A172 (cell line): ENCODE measurements at regions not wholly inside any gene's neighbourhood (a gene's known extent, or its start where the extent isn't known, plus 50 kb on each side); places are given as distances from the start of the nearest gene placed in this dataset.
"Not testable (repeated sequence)": the region's sequence is repeated elsewhere in the genome, so short reads cannot be mapped to it uniquely, and the experiment has no call there.

ENCODE experiments used
- DNase-seq: peaks from one replicate; pipeline ENCODE4 v3.0.0-alpha.2; 2015; ENCODE audit warnings: low spot score

DNA sequence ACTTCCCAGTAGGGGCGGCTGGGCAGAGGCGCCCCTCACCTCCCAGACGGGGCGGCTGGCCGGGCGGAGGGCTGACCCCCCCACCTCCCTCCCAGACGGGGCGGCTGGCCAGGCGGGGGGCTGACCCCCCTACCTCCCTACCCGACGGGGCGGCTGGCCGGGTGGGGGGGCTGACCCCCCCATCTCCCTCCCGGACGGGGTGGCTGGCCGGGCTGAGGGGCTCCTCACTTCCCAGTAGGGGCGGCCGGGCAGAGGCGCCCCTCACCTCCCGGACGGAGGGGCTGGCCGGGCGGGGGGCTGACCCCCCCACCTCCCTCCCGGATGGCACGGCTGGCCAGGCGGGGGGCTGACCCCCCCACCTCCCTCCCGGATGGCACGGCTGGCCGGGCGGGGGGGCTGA, 508.1 kb upstream of the PHF14 start:
- DNase-seq, result not testable (repeated sequence)

DNA sequence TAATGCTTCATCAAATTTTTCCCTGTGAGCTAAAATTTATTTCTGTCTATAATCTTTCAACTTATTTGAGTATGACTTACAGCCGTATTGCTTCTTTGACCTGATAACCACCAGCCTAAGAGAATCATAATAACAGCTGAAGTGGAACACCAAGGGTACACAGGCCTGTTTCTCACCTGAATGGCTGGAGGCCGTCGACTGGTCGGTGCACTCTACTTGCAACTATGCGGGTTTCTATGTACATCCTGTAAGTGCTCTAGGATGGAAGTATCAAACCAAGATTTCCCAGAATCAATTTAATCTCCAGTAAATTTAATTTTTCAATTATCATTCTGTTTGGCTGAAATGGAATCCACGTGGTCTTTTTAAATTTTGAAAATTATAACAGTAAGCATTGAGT, 504.8 kb upstream of the PHF14 start:
- no peak for DNase-seq

DNA sequence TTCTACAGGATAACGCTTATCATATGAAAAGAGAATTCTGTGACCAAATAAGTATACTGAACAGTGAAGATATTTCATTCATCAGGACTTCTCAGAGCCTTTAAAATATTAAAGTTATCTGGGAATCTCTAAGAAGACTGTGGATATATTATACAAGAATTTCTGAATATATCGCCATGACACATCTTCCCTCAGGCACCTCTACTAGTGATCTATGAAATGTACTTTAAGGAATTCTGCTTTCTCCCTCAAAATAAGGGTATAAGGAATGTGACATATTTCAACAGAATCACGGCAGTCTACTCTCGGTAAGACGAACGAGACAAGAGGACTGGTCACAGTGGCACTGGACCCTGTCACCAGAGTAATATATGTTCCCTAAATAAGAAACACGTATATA, 504.2 kb upstream of the PHF14 start:
- no peak for DNase-seq

DNA sequence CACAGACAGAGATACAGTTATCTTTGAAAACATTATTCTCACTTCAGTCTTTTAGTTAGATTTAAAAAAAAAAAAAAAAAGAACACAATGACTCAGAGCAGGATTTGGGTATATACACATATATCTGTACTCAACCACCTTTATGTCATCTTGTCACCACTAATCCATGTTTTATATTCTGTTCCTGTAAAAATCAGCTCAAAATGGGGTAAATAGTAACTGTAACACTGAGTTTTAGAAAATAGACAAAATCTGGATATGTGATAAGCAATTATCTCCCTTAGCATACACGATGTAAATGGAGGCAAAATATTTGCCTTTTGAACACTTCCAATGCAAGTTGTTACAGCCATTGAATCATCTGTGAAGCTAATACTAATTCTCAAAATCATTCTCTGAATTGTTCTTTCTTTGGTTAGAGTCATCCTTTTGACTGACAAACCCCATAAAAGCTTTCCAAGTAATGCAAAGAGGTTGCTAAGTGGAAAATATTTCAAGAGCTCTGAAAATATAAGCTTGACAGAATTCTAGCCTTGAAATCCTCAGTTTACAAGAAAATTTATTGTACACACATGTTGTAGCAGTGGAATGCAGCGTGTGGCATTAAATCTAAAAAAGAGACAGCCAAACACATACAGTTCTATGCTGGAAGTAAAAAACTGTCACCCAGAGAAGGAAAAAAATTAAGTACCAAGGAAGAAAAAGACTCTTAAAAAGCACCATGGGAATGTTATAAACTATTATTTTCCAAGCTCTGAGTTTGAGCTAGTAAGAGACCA, 502.2 kb upstream of the PHF14 start:
- no peak for DNase-seq

DNA sequence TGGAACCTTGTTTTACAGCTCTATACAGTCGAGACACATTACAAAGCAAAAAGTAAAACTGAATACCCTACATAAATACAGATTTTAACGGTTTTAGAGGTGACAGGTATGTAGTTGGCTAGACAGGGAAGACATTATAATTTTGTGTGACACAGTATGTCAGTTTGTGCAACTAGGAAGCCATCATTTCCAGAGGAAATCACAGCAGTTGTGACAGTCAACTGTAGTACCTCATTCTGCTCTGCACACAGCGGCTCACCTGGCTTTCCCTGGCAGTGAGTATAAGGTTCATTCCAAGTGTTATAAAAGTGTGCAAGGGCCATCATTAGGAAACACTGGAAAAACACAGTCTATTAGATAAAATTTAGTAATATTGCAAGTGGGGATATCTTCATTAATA, 501.6 kb upstream of the PHF14 start:
- DNase-seq, result no peak

DNA sequence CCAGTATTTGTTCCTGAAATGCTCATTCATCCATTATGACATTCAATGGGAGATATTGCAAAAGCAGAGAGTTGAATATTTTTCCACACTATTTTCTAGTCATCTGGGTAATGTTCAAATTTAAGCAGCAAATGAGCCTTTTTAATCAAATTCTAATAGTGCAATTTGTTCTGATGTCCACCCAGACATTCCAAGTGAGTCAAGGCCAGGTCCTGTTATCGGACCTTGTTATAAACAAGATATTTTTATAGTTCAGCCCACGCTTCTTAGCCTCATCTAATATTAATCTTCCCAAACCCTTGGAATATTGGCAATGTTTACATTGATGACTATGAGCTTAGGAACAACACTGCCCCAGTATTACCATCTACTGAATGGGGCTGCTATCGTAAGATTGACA, 500.1 kb upstream of the PHF14 start:
- DNase-seq, result no peak

DNA sequence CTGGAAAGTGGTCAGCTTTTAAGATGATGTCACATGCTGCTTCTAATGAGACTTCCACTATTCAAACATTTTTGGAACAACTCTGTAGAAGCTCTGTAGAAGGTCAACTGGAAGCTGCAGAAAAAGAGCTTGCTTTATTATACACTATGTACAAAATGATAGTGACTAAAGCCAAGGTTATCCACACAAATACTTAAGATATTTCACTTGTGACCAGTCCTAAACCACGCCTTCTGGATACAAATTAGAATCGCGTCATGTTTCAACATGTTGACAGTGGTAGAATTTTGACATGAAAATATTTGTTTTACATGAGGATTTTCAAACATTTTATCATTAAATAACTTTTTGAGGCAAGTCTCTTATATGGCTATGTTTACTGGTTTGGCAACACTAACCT, 499.6 kb upstream of the PHF14 start:
- peak; percentile 68 for DNase-seq

DNA sequence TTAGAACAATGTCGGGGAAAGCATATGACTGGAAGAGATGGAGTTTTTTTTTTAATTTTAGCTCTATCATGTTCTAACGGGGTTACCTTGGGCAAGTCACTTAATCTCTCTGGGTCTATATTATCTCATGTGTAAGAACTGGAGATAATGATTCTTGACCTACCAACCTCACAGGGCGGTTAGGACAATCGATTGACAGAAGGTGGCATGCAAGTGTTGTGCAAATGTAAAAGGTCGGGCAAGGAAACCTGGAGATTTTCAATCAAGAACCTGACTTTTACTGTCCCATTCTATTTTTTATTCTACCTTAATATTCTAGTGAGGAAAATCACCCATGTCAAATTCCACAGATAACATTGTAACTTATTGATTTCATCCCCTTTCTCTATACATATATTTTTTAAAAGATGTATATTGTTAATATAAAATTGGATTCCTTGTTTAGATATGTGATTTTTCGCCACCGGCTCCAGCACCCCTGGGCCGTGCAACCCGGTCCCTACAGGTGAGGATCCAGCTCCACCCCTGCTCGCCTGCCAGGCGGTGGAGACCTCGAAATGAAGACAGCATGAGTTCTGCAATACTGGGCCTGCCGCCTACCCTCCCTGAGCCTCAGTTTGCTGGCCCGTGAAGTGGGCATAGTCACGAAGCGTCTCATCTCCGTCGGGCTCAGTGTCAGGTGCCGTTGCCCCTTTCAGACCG, 497.6 kb upstream of the PHF14 start:
- DNase-seq, result no peak

DNA sequence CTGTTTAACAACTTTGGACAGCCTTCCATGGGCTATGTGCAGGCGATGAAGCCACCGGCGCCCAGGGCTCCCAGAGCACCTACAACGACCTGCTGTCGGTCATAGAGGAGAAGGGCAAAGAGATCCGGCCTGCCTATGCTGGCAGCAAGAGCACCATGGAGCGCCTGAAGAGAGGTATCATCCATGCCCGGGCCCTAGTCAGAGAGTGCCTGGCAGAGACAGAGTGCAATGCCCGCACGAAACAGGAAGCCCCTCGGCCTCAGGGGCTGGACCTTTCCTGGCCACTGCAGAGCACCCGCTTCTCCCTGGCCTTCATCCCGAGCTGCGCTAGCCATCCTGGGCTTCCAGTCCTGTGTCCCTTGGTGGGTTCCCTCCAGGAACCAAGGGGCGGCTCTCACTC, 497.0 kb upstream of the PHF14 start:
- DNase-seq, result no peak

DNA sequence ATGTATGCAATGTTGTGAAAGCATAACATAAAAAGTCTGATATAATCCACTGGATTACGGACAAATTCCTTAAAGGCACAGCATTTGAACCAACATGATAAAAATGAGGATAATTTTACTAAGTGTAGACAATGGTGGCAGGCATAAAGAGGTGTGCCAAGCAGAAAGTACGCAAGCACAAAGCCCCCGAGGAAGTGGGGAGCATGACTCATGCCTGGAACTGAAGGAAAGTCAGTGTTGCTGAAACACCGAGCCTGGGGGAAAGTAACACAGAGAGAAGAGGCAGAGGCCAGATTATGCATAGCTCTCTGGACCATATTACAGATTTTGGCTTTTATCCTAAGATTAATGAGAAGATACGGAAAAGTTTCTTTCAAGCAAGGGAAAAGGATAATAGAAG, 490.0 kb upstream of the PHF14 start:
- DNase-seq, result peak; percentile 37

DNA sequence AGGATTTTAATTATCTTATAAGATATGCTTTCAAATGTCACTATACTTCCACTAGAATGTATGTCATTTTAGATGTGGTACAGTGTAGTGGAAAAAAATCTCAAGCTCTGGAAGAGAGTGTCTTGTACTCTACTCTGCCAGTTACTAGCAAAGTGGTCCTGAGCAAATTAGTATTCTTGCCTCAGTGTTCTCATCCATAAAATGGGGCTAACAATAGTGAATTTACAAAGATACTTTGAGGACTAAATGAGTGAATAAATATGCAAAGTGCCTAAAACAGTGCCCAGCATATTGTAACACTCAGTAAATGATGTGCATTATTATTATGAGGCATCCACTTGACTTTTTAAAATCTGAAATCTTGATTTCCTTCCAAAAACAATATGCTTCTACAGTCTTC, 488.9 kb upstream of the PHF14 start:
- no peak for DNase-seq

DNA sequence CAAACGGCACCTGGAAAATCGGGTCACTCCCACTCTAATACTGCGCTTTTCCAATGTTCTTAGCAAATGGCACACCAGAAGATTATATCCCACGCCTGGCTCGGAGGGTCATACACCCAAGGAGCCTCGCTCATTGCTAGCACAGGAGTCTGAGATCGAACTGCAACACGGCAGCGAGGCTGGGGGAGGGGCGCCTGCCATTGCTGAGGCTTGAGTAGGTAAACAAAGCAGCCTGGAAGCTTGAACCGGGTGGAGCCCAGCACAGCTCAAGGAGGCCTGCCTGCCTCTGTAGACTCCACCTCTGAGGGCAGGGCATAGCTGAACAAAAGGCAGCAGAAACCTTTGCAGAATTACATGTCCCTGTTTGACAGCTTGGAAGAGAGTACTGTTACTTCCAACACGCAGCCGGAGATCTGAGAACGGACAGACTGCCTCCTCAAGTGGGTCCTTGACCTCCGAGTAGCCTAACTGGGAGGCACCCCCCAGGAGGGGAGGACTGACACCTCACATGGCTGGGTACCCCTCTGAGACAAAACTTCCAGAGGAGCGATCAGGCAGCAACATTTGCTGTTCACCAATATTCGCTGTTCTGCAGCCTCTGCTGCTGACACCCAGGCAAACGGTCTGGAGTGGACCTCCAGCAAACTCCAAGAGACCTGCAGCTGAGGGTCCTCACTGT, 472.3 kb upstream of the PHF14 start:
- not testable (repeated sequence) for DNase-seq

DNA sequence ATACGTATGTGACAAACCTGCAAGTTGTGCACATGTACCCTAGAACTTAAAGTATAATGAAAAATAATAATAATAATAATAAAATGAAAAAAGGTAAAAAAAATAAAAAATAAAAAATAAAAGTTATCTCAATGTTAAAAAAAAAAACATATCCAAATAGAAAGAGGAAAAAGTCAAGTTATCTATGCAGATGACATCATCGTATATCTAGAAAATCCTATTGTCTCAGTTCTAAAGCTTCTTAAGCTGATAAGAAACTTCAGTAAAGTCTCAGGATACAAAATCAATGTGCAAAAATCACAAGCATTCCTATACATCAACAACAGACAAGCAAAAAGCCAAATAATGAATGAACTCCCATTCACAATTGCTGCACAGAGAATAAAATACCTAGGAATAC, 466.6 kb upstream of the PHF14 start:
- DNase-seq, result no peak

DNA sequence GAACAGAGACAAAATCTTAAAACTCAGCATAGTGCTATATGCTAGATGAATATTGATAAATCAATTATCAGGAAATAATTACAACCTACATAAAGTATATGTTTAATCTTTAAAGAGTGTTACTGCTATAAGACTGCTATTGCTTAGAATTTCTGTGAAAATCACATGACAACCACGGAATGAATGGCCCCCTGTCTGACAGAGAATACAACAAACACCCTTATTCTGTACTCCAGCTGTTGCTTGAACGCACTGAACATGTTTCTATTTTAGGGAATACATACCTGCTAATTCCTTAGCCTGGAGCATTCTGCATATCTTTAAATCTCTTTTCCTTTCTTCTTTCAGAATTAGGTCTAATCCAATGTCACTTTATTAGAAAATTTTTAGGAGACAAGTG, 452.4 kb upstream of the PHF14 start:
- no peak for DNase-seq

DNA sequence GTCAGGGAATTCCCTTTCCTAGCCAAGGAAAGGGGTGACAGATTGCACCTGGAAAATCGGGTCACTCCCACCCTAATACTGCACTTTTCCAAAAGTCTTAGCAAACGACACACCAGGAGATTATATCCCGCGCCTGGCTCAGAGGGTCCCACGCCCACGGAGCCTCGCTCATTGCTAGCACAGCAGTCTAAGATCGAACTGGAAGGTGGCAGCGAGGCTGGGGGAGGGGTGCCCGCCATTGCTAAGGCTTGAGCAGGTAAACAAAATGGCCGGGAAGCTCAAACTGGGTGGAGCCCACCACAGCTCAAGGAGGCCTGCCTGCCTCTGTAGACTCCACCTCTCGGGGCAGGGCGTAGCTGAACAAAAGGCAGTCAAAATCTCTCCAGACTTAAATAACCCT, 440.2 kb upstream of the PHF14 start:
- not testable (repeated sequence) for DNase-seq

DNA sequence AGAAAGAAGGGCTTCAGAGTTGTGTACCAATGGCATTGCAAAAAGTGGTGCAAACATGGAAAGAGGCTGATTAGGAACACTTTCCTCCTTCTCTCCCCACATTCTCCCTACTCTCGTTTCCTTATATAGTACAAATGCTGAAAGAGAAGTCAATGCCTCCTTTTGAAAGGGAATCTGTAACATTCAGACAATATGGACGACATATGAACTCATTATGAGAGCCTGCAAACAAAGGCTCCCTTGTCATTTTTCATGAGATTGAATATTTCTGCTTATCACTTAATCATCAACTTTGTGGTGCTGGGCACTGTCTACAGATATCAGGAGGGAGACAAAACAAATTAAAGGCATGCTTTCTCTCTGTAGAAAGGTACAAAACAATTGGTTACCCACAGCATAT, 437.1 kb upstream of the PHF14 start:
- DNase-seq, result no peak

DNA sequence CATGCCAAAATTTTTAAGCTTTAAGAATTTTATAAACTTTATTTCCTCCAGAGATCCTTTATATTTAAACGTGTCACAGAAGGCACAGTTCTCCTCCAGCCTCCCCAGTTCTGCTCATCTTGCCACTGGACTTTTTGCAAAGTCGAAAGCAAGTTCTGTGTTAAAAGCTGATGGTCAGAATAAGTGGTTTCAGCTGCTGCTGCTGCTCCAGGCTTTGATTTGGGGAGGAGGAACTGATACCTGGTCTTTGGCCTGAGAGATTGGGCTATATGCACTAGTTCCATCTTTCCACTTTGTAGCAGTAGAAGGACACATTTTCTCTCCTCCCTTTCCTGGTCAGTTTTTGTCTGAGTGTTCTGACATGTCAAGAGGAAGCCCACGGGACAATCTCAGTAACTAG, 435.9 kb upstream of the PHF14 start:
- no peak for DNase-seq

DNA sequence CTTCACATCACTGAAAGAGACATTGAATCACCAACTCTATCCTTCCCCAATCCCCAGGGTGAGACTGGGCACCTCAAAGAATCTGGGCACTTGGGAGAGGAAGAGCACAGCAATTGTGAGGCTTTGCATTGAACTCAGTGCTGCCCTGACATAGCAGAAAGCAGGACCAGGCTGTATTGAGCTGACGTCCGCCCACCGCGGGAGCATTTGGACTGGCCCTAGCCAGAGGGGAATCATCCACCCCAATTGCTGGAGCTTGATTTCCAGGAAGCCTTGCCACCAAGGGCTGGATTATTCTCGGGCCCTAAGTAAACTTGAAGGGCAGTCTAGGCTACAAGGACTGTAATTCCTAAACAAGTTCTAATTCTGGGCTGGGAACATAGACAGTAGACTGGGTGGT, 416.3 kb upstream of the PHF14 start:
- no peak for DNase-seq

DNA sequence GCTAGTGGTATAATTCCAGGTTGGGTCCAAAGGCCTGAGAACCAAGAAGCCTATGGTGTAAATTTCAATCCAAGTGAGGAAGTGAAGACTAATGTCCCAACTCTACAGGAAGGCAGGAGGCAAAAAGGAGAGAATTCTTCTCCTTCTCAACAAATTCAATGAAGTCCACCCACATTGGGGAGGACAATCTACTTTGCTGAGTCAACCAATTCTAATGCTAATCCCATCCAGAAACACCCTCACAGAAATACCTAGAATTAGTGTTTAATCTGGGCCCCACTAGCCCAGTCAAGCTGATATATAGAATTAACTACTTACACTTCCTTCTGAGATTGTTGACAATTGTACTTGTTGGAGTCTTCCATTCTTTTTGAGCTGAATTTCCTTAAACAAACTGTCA, 413.2 kb upstream of the PHF14 start:
- no peak for DNase-seq

DNA sequence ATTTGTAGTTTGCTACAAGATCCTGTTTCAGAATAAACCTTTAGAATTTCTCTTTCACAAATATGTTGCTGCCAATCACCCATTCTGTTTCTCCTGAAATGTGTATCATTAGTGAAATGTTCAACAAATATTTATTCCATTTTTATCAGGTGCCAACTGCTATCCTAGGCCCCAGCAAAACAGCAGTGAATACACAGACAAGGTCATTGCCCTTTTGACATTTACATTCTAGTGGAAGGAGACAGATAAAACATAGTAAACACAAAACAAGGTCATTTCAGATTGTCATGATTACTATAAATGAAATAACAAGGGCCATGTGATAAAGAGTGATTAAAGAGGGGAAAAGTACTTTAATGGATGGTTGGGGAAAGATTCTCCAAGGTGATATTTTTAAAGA, 404.8 kb upstream of the PHF14 start:
- no peak for DNase-seq

DNA sequence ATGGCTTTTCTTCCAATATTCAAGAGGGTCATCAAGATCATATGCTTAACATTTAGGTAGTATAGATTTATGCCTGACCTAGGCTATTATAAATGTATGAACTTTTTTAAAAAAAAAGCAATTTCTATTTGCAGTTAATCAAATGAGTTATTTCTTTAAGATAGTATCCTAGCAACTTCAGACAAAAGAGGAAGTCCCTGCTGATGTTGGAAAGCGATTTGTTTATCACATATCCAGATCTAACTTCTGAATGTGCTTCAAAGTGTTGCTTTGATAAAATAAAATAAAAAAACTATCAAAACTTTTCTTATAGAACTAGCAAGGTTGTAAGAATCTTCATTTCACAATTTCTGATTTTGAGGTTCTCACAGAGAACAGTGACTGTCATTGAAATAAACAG, 401.9 kb upstream of the PHF14 start:
- no peak for DNase-seq

DNA sequence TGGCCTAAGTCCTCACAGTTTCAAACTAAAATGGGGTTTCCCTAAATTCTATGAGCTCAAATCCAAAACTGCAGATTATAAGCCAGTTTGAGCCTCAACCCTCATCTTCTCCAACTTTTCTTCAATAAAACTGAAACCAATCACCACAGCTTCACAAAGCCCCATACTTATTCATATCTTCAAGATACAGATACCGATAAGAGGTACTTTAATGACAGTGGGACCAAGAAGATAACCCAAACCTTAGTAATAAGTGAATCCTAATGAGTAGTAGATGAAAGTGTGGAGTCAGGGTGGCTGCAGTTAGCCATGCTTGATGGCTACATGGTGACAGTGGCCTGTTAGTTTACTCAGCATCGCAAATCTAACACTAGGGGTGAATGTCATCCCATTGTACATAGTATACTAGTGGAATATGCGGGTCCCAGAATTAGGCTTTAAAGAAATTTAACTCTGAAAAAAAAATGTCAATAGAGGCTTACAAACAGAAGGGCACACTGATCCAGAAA, 395.8 kb upstream of the PHF14 start:
- no peak for DNase-seq

DNA sequence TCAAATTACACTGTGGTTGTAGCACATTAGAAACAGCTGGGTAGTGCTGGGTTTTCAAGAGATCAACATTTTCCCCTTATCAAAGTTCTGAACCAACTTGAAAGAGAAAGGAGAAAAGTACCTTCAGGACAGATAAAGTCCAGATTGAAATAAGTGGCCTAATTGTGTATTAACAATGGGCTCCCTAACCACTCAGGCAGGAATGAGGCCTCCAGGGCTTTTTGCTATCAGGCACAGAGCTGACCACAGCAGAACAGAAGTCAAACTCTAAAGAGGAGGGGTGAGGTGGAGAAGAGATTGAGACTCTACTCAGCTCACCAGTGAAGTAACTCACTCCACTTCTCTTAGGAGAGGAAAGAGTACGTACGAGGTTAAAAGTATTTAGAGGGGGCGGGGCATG, 394.1 kb upstream of the PHF14 start:
- no peak for DNase-seq
